ENCODE measurements at regions not wholly inside any gene's neighbourhood (a gene's known extent, or its start where the extent isn't known, plus 50 kb on each side); places are given as distances from the start of the nearest gene placed in this dataset.

GRCh38 chr5:60444661-60445360, 255.2 kb downstream of the DEPDC1B start:
- TF ChIP-seq ZNF788 (CRISPR knock-in tag; IDR thresholded peaks at IDR 0.05; ENCODE audit: borderline replicate concordance) (no peak), TAF15 (IDR thresholded peaks at IDR 0.05; ENCODE audit: low read depth, low read length, poor library complexity, severe bottlenecking) (no peak), PBX3 (CRISPR knock-in tag; IDR thresholded peaks at IDR 0.05; ENCODE audit: borderline replicate concordance) (no peak), NFRKB (IDR thresholded peaks at IDR 0.05) (no peak), TP53 (CRISPR knock-in tag; conservative IDR thresholded peaks at IDR 0.05) (no peak), PAF1 (CRISPR knock-in tag; IDR thresholded peaks at IDR 0.05) (no peak), ZKSCAN1 (IDR thresholded peaks at IDR 0.05; ENCODE audit: low read length) (no peak), ZNF337 (CRISPR knock-in tag; IDR thresholded peaks at IDR 0.05; ENCODE audit: borderline replicate concordance, low read depth) (no peak)
